ENCODE measurements at regions not wholly inside any gene's neighbourhood (a gene's known extent, or its start where the extent isn't known, plus 50 kb on each side); places are given as distances from the start of the nearest gene placed in this dataset.

- Histone ChIP-seq H3K79me2 (ENCODE audit: insufficient read depth, low read depth) (no peaks in the 10 kb centered on the region), H3K9ac (no peak overlapping the region), H3K27ac (no peak overlapping the region), H3K36me3 (ENCODE audit: insufficient read depth) (no peaks in the 10 kb centered on the region), H2AFZ (ENCODE audit: low read depth) (no peak overlapping the region), H3K4me1 (ENCODE audit: low read depth, poor library complexity, severe bottlenecking) (no peaks in the 10 kb centered on the region), H3K27me3 (ENCODE audit: insufficient read depth, low read depth) (no peaks in the 10 kb centered on the region), H3K4me3 (IDR thresholded peaks at IDR 0.05; ENCODE audit: insufficient read depth, low read depth, low read length) (no peak overlapping the region), H4K20me1 (ENCODE audit: insufficient read depth) (no peaks in the 10 kb centered on the region), H3K4me2 (no peak overlapping the region)
- TF ChIP-seq, protein P1, sequence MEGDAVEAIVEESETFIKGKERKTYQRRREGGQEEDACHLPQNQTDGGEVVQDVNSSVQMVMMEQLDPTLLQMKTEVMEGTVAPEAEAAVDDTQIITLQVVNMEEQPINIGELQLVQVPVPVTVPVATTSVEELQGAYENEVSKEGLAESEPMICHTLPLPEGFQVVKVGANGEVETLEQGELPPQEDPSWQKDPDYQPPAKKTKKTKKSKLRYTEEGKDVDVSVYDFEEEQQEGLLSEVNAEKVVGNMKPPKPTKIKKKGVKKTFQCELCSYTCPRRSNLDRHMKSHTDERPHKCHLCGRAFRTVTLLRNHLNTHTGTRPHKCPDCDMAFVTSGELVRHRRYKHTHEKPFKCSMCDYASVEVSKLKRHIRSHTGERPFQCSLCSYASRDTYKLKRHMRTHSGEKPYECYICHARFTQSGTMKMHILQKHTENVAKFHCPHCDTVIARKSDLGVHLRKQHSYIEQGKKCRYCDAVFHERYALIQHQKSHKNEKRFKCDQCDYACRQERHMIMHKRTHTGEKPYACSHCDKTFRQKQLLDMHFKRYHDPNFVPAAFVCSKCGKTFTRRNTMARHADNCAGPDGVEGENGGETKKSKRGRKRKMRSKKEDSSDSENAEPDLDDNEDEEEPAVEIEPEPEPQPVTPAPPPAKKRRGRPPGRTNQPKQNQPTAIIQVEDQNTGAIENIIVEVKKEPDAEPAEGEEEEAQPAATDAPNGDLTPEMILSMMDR (conservative IDR thresholded peaks at IDR 0.05; ENCODE audit: low read depth, low read length) = no peak
Measured at GRCh38 chr9:115625251-115625650, 507.3 kb upstream of the TNC start.

DNA sequence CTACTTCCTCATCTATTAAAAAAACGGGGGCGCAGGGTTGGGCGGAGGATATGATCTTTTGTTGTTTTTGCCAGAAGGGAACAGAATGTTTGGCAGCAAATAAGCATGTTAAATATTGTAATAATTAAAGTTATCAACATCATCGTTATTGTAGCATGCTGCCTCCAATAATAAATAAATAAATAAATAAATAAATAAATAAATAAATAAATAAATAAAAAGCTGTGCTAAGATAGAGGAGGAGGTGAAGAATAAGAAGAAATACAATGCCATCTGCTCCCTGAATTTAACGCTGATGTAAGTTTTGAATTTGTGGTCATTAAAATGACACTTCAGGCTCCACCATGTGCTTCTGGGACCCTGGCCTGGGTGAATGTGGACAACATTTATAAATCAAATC is 508.0 kb upstream of the TNC start:
- Histone ChIP-seq H3K79me2 (ENCODE audit: insufficient read depth, low read depth) (no peaks in the 10 kb centered on the region), H3K36me3 (ENCODE audit: insufficient read depth) (no peaks in the 10 kb centered on the region), H4K20me1 (ENCODE audit: insufficient read depth) (no peaks in the 10 kb centered on the region), H3K4me2 (no peak overlapping the region), H3K27me3 (ENCODE audit: insufficient read depth, low read depth) (no peaks in the 10 kb centered on the region), H3K4me3 (IDR thresholded peaks at IDR 0.05; ENCODE audit: insufficient read depth, low read depth, low read length) (no peak overlapping the region), H3K4me1 (ENCODE audit: low read depth, poor library complexity, severe bottlenecking) (no peaks in the 10 kb centered on the region), H3K9ac (no peak overlapping the region), H3K27ac (no peak overlapping the region), H2AFZ (ENCODE audit: low read depth) (no peak overlapping the region)
- TF ChIP-seq, protein P1 (conservative IDR thresholded peaks at IDR 0.05; ENCODE audit: low read depth, low read length) = no peak

DNA sequence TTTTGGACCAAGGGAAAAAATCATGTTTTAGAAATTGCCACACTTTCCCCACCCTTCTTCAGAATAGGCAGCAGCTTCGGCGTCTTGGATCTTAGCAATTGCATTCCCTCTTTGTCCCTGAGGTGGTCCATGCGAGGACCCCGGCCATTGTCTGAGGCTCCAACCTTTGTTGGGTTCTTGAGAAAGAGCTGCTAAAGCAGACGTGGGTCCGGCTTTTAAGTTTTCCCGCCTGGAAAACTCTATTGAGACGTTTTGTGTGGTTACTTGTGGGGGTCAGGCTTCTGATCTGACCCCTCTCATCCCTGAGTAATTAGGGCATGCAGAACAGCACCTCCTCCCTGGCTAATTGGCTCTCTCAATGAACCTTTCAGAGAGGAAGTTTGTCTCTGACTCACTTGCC is 509.6 kb upstream of the TNC start:
- H3K9ac ChIP-seq = no peak overlapping the region
- no peaks in the 10 kb centered on the region for H3K36me3 ChIP-seq (ENCODE audit: insufficient read depth)

GRCh38 chr9:115628426-115628825 is 510.5 kb upstream of the TNC start:
- Histone ChIP-seq H3K27me3 (ENCODE audit: insufficient read depth, low read depth) (no peaks in the 10 kb centered on the region), H3K4me1 (ENCODE audit: low read depth, poor library complexity, severe bottlenecking) (no peaks in the 10 kb centered on the region), H2AFZ (ENCODE audit: low read depth) (no peak overlapping the region), H3K9ac (no peak overlapping the region), H3K4me3 (IDR thresholded peaks at IDR 0.05; ENCODE audit: insufficient read depth, low read depth, low read length) (no peak overlapping the region), H4K20me1 (ENCODE audit: insufficient read depth) (no peaks in the 10 kb centered on the region), H3K4me2 (no peak overlapping the region), H3K36me3 (ENCODE audit: insufficient read depth) (no peaks in the 10 kb centered on the region), H3K27ac (no peak overlapping the region), H3K79me2 (ENCODE audit: insufficient read depth, low read depth) (no peaks in the 10 kb centered on the region)
- TF ChIP-seq, protein P1 (conservative IDR thresholded peaks at IDR 0.05; ENCODE audit: low read depth, low read length) = no peak

More for the DNA sequence above, 509.6 kb upstream of the TNC start:
- Histone ChIP-seq H2AFZ (ENCODE audit: low read depth) (no peak overlapping the region), H3K27me3 (ENCODE audit: insufficient read depth, low read depth) (no peaks in the 10 kb centered on the region), H3K4me1 (ENCODE audit: low read depth, poor library complexity, severe bottlenecking) (no peaks in the 10 kb centered on the region), H3K79me2 (ENCODE audit: insufficient read depth, low read depth) (no peaks in the 10 kb centered on the region), H4K20me1 (ENCODE audit: insufficient read depth) (no peaks in the 10 kb centered on the region), H3K27ac (no peak overlapping the region), H3K4me2 (no peak overlapping the region), H3K4me3 (IDR thresholded peaks at IDR 0.05; ENCODE audit: insufficient read depth, low read depth, low read length) (no peak overlapping the region)
- TF ChIP-seq, protein P1 (conservative IDR thresholded peaks at IDR 0.05; ENCODE audit: low read depth, low read length) = no peak
